ENCODE measurements at regions not wholly inside any gene's neighbourhood (a gene's known extent, or its start where the extent isn't known, plus 50 kb on each side); places are given as distances from the start of the nearest gene placed in this dataset.

DNA sequence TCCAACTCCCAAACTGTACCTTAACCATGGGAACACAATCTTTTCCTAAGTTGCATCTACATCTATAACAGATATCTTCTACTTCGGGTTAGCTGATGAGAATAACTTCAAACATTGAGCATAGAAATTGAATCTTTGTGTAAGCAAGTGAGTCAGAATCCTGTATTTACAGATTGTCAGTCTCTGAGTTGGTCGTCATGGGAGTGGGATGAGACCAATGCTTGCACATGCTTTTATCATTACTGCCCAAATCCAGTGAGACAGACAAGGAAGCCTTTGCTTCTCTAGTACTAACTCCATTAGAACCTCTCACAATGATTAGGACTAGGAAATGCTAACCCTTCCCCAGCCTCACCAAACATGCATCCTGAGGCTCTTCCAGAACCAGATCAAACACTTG lies 587.1 kb upstream of the ZNF717 start (continued):
- TF ChIP-seq CHD1 (IDR thresholded peaks at IDR 0.05; ENCODE audit: low read depth, low read length) (no peak), NRF1 (IDR thresholded peaks at IDR 0.05; ENCODE audit: low read depth, low read length) (no peak)

Measured in H1 (cell line).